ENCODE measurements at regions not wholly inside any gene's neighbourhood (a gene's known extent, or its start where the extent isn't known, plus 50 kb on each side); places are given as distances from the start of the nearest gene placed in this dataset.

GRCh38 chr7:36085096-36085495, 68.0 kb upstream of the EEPD1 start:
- TF ChIP-seq CTCF (IDR thresholded peaks at IDR 0.05; ENCODE audit: low read depth, low read length, missing control alignments): no peak
- in situ Hi-C loops (cut with HindIII; ENCODE audit: low sequenced_read_pairs): no loop called here
- no peak for DNase-seq (ENCODE audit: low read depth)
- no peak overlapping the region for H3K4me3 ChIP-seq (ENCODE audit: low read depth, low read length)

- DNase-seq (ENCODE audit: low read depth): no peak
- TF ChIP-seq CTCF (IDR thresholded peaks at IDR 0.05; ENCODE audit: low read depth, low read length, missing control alignments): no peak
- in situ Hi-C loops (cut with HindIII; ENCODE audit: low sequenced_read_pairs): no loop called here
- no peak overlapping the region for H3K4me3 ChIP-seq (ENCODE audit: low read depth, low read length)
These were observed 66.5 kb upstream of the EEPD1 start for GRCh38 chr7:36086571-36086970.

- DNase-seq (ENCODE audit: low read depth): no peak
- no peak for TF ChIP-seq CTCF (IDR thresholded peaks at IDR 0.05; ENCODE audit: low read depth, low read length, missing control alignments)
- H3K4me3 ChIP-seq (ENCODE audit: low read depth, low read length): no peak overlapping the region
- in situ Hi-C loops (cut with HindIII; ENCODE audit: low sequenced_read_pairs): no loop called here
These were observed 64.5 kb upstream of the EEPD1 start for GRCh38 chr7:36088553-36088952.

GRCh38 chr7:36088966-36089365, 64.1 kb upstream of the EEPD1 start:
- H3K4me3 ChIP-seq (ENCODE audit: low read depth, low read length): no peak overlapping the region
- no peak for TF ChIP-seq CTCF (IDR thresholded peaks at IDR 0.05; ENCODE audit: low read depth, low read length, missing control alignments)
- no peak for DNase-seq (ENCODE audit: low read depth)
- in situ Hi-C loops (cut with HindIII; ENCODE audit: low sequenced_read_pairs): no loop called here

GRCh38 chr7:36090976-36091873, 61.8 kb upstream of the EEPD1 start:
- in situ Hi-C loops (cut with HindIII; ENCODE audit: low sequenced_read_pairs): no loop called here
- no peak for DNase-seq (ENCODE audit: low read depth)
- no peak for TF ChIP-seq CTCF (IDR thresholded peaks at IDR 0.05; ENCODE audit: low read depth, low read length, missing control alignments)
- no peak overlapping the region for H3K4me3 ChIP-seq (ENCODE audit: low read depth, low read length)

GRCh38 chr7:36091874-36092176, 61.2 kb upstream of the EEPD1 start:
- in situ Hi-C loops (cut with HindIII; ENCODE audit: low sequenced_read_pairs): no loop called here
- DNase-seq (ENCODE audit: low read depth): no peak
- no peak for TF ChIP-seq CTCF (IDR thresholded peaks at IDR 0.05; ENCODE audit: low read depth, low read length, missing control alignments)
- H3K4me3 ChIP-seq (ENCODE audit: low read depth, low read length): no peak overlapping the region
